GM23338 (cell line): ENCODE measurements at regions not wholly inside any gene's neighbourhood (a gene's known extent, or its start where the extent isn't known, plus 50 kb on each side); places are given as distances from the start of the nearest gene placed in this dataset.

Experiments used
- EZH2 ChIP-seq: fragments of 200-600 bp; sonication (generic); IDR thresholded peaks from one replicate; pipeline ENCODE4 v1.8.0; 2017; ENCODE audit warnings: antibody characterized with exemption, mild to moderate bottlenecking, low read depth; ENCODE audit not compliant: unreplicated experiment
- POLR2AphosphoS5 ChIP-seq: IDR thresholded peaks from 2 replicates; pipeline ENCODE4 v1.6.1; 2016; ENCODE audit warnings: antibody characterized with exemption, low read depth
- TF ChIP-seq, protein P1 (sequence below), 2 experiments: fragments of 200-600 bp in 1 of 2; sonication (generic) in 1 of 2; conservative IDR thresholded peaks; 2 replicates each; pipeline versions ENCODE4 v1.5.1 to v1.6.1; 2016 to 2017; ENCODE audit warnings: antibody characterized with exemption in 2 of 2, low read depth in 2 of 2, mild to moderate bottlenecking in 2 of 2, moderate library complexity in 1 of 2

DNA sequence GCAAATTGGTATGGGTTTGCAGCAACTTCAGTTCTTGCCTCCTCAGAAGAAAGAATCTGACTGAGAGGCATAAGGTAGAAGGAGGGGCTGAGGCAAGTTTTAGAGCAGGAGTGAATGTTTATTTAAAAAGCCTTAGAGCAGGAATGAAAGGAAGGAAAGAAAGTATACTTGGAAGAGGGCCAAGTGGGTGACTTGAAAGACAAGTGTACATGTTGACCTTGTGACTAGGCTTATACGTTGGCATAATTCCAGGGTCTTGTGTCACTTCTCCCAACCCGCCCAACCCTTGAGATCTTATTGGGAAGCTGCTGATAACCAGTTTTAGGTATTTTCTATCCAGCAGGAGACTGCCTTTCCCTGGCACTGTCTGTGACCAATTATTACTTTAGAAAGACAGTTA is 436.9 kb upstream of the ZNF717 start:
- TF ChIP-seq EZH2 (no peak), POLR2AphosphoS5 (no peak)
- TF ChIP-seq, protein P1, sequence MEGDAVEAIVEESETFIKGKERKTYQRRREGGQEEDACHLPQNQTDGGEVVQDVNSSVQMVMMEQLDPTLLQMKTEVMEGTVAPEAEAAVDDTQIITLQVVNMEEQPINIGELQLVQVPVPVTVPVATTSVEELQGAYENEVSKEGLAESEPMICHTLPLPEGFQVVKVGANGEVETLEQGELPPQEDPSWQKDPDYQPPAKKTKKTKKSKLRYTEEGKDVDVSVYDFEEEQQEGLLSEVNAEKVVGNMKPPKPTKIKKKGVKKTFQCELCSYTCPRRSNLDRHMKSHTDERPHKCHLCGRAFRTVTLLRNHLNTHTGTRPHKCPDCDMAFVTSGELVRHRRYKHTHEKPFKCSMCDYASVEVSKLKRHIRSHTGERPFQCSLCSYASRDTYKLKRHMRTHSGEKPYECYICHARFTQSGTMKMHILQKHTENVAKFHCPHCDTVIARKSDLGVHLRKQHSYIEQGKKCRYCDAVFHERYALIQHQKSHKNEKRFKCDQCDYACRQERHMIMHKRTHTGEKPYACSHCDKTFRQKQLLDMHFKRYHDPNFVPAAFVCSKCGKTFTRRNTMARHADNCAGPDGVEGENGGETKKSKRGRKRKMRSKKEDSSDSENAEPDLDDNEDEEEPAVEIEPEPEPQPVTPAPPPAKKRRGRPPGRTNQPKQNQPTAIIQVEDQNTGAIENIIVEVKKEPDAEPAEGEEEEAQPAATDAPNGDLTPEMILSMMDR (conservative IDR thresholded peaks at IDR 0.05; ENCODE audit: low read depth in 2 of 2): no peak
